H1 (cell line): ENCODE measurements at regions not wholly inside any gene's neighbourhood (a gene's known extent, or its start where the extent isn't known, plus 50 kb on each side); places are given as distances from the start of the nearest gene placed in this dataset.

Experiments
- BCL11A ChIP-seq, 2 experiments: IDR thresholded peaks; one replicate each; pipeline ENCODE4 v1.6.1; 2011; ENCODE audit warnings: low read depth in 2 of 2, low read length in 2 of 2, mild to moderate bottlenecking in 2 of 2
- CBX5 ChIP-seq: fragments of 300-800, 300-1000 bp; sonication (generic); IDR thresholded peaks from 2 replicates; pipeline ENCODE4 v1.7.1; 2016; ENCODE audit warnings: antibody characterized with exemption, low read length, low read depth
- CEBPB ChIP-seq: IDR thresholded peaks from 2 replicates; pipeline ENCODE4 v1.6.1; 2012; ENCODE audit warnings: low read depth, low read length
- EP300 ChIP-seq, 2 experiments: IDR thresholded peaks; 1 replicate in 1 of 2; 2 replicates in 1 of 2; pipeline ENCODE4 v1.6.1; 2011 to 2012; ENCODE audit warnings: low read depth in 2 of 2, low read length in 2 of 2, mild to moderate bottlenecking in 2 of 2, borderline replicate concordance in 1 of 2, inconsistent platforms in 1 of 2, moderate library complexity in 1 of 2
- EZH2 ChIP-seq: fragments of 200-600 bp; sonication (generic); IDR thresholded peaks from 2 replicates; pipeline ENCODE4 v1.7.1; 2012; ENCODE audit warnings: low read depth, mild to moderate bottlenecking, moderate library complexity, low read length, inconsistent platforms; ENCODE audit not compliant: severe bottlenecking
- FOSL1 ChIP-seq: IDR thresholded peaks from 2 replicates; pipeline ENCODE4 v1.6.1; 2011; ENCODE audit warnings: mild to moderate bottlenecking, low read depth, low read length, moderate library complexity; ENCODE audit not compliant: insufficient read depth
- HDAC6 ChIP-seq: IDR thresholded peaks from one replicate; pipeline ENCODE4 v1.7.1; 2012; ENCODE audit warnings: low read depth, mild to moderate bottlenecking, inconsistent platforms, low read length, moderate library complexity
- POLR2AphosphoS5 ChIP-seq: IDR thresholded peaks from 2 replicates; pipeline ENCODE4 v1.6.1; 2011; ENCODE audit warnings: low read depth, low read length
- RFX5 ChIP-seq: IDR thresholded peaks from 2 replicates; pipeline ENCODE4 v1.6.1; 2011; ENCODE audit warnings: low read depth, low read length, improper control_type of control experiment, borderline replicate concordance
- SIN3A ChIP-seq, 2 experiments: IDR thresholded peaks in 1 of 2; conservative IDR thresholded peaks in 1 of 2; 2 replicates each; pipeline ENCODE4 v1.6.1; 2011 to 2012; ENCODE audit warnings: low read length in 2 of 2, improper control_type of control experiment in 1 of 2, low read depth in 1 of 2, mild to moderate bottlenecking in 1 of 2
- SP1 ChIP-seq: IDR thresholded peaks from 2 replicates; pipeline ENCODE4 v1.6.1; 2011; ENCODE audit warnings: low read depth, low read length
- TCF12 ChIP-seq: IDR thresholded peaks from 2 replicates; pipeline ENCODE4 v1.6.1; 2011; ENCODE audit warnings: low read depth, mild to moderate bottlenecking, low read length
- TF ChIP-seq, protein P1 (sequence below), 3 experiments: IDR thresholded peaks; 1 replicate in 2 of 3; 2 replicates in 1 of 3; pipeline versions ENCODE4 v1.5.1 to v1.6.1; 2011; ENCODE audit warnings: low read length in 3 of 3, mild to moderate bottlenecking in 3 of 3, inconsistent platforms in 2 of 3, low read depth in 1 of 3, moderate library complexity in 1 of 3; ENCODE audit not compliant: insufficient read depth in 1 of 3; ENCODE audit errors: control extremely low read depth in 1 of 3

DNA sequence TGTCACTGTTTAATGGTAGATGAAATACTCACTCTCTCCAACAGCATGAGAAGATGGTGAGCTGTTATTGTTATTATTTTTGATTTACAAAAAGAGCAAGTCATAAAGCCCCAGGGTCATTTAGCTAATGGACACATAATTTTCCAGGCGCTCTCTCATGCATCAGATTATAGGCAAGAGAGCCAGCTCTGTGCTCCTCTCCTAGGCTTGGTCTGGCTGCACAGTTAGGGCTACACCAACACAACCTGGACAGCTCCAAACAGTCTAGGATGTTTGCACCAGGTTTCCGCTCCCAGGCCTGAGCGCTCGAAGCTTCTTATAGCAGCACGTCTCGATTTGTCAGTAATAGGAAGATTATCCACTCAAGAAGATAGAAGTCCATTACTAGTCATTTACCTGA lies 123.7 kb downstream of the FAM43A start:
- TF ChIP-seq, protein P1, sequence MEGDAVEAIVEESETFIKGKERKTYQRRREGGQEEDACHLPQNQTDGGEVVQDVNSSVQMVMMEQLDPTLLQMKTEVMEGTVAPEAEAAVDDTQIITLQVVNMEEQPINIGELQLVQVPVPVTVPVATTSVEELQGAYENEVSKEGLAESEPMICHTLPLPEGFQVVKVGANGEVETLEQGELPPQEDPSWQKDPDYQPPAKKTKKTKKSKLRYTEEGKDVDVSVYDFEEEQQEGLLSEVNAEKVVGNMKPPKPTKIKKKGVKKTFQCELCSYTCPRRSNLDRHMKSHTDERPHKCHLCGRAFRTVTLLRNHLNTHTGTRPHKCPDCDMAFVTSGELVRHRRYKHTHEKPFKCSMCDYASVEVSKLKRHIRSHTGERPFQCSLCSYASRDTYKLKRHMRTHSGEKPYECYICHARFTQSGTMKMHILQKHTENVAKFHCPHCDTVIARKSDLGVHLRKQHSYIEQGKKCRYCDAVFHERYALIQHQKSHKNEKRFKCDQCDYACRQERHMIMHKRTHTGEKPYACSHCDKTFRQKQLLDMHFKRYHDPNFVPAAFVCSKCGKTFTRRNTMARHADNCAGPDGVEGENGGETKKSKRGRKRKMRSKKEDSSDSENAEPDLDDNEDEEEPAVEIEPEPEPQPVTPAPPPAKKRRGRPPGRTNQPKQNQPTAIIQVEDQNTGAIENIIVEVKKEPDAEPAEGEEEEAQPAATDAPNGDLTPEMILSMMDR (IDR thresholded peaks at IDR 0.05; ENCODE audit: control extremely low read depth in 1 of 3, insufficient read depth in 1 of 3, low read depth in 1 of 3, low read length in 3 of 3): no peak
- TF ChIP-seq EP300 (IDR thresholded peaks at IDR 0.05; ENCODE audit: borderline replicate concordance in 1 of 2, low read depth in 2 of 2, low read length in 2 of 2) (no peak), EZH2 (no peak), CEBPB (no peak), BCL11A (IDR thresholded peaks at IDR 0.05; ENCODE audit: low read depth in 2 of 2, low read length in 2 of 2) (no peak), CBX5 (no peak), POLR2AphosphoS5 (no peak), TCF12 (no peak), RFX5 (no peak), SP1 (no peak), SIN3A (conservative IDR thresholded peaks at IDR 0.05 in 1 of 2, IDR thresholded peaks at IDR 0.05 in 1 of 2; ENCODE audit: low read depth in 1 of 2, low read length in 2 of 2) (no peak), HDAC6 (no peak), FOSL1 (no peak)
